ENCODE measurements at regions not wholly inside any gene's neighbourhood (a gene's known extent, or its start where the extent isn't known, plus 50 kb on each side); places are given as distances from the start of the nearest gene placed in this dataset.

- H3K36me3 ChIP-seq (ENCODE audit: control insufficient read depth, insufficient read depth, low read length): no peaks in the 10 kb centered on the region
- no peak overlapping the region for H4K5ac ChIP-seq (ENCODE audit: low read depth, low read length)
- H3K27ac ChIP-seq (ENCODE audit: insufficient read depth, low read length): no peak overlapping the region
- in situ Hi-C loops (cut with MboI; ENCODE audit: low sequenced_read_pairs) (no loop called here), intact Hi-C loops (cut with micrococcal nuclease) (no loop called here), dilution Hi-C loops (cut with HindIII; ENCODE audit: low sequenced_read_pairs, unreplicated experiment) (no loop called here)
- H2BK15ac ChIP-seq (ENCODE audit: low read depth, low read length): no peak overlapping the region
- no peaks in the 10 kb centered on the region for H3K79me1 ChIP-seq (ENCODE audit: low read depth in 1 of 2, low read length in 2 of 2)
- H3K9me3 ChIP-seq (ENCODE audit: control insufficient read depth, insufficient read depth, low read length): peaks cover 2% of the 10 kb centered on the region; the same call in 1 of the 2 replicates
- H3K9me1 ChIP-seq (ENCODE audit: insufficient read depth, low read length): no peaks in the 10 kb centered on the region
- no peaks in the 10 kb centered on the region for H4K20me1 ChIP-seq (ENCODE audit: insufficient read depth, low read length)
- no peak overlapping the region for H2BK120ac ChIP-seq (ENCODE audit: low read depth, low read length)
- no peak overlapping the region for H3K14ac ChIP-seq (replicated peaks; ENCODE audit: low read depth, low read length)
- no peak overlapping the region for H3K18ac ChIP-seq (ENCODE audit: low read depth, low read length)
- no TSS peak for BruUV-seq (replicated peaks)
- ChIA-PET POLR2A (ENCODE audit: unreplicated experiment) (no interaction called here), CTCF (no interaction called here)
- no peak overlapping the region for H3K23ac ChIP-seq (ENCODE audit: low read depth, low read length)
- H4K8ac ChIP-seq (ENCODE audit: low read depth in 2 of 2, low read length in 2 of 2): no peak overlapping the region
- no peak overlapping the region for H2BK20ac ChIP-seq (ENCODE audit: low read depth, low read length)
- TF ChIP-seq CTCF (conservative IDR thresholded peaks at IDR 0.05; ENCODE audit: low read depth, low read length) (no peak), MXI1 (IDR thresholded peaks at IDR 0.05; ENCODE audit: borderline replicate concordance, low read depth, low read length) (no peak), POLR2A (IDR thresholded peaks at IDR 0.05; ENCODE audit: low read depth, low read length) (no peak), RCOR1 (IDR thresholded peaks at IDR 0.05; ENCODE audit: insufficient replicate concordance, low read length) (no peak), MAZ (IDR thresholded peaks at IDR 0.05; ENCODE audit: borderline replicate concordance, low read depth, low read length) (no peak), FOS (IDR thresholded peaks at IDR 0.05; ENCODE audit: low read depth, low read length) (no peak), SMC3 (IDR thresholded peaks at IDR 0.05; ENCODE audit: low read depth, low read length) (no peak), RFX5 (IDR thresholded peaks at IDR 0.05; ENCODE audit: low read depth, low read length) (no peak), NFE2L2 (IDR thresholded peaks at IDR 0.05; ENCODE audit: low read depth, low read length) (no peak), BHLHE40 (IDR thresholded peaks at IDR 0.05; ENCODE audit: low read depth, low read length) (no peak), USF2 (IDR thresholded peaks at IDR 0.05; ENCODE audit: low read depth, low read length) (no peak)
- TF ChIP-seq, protein P1, sequence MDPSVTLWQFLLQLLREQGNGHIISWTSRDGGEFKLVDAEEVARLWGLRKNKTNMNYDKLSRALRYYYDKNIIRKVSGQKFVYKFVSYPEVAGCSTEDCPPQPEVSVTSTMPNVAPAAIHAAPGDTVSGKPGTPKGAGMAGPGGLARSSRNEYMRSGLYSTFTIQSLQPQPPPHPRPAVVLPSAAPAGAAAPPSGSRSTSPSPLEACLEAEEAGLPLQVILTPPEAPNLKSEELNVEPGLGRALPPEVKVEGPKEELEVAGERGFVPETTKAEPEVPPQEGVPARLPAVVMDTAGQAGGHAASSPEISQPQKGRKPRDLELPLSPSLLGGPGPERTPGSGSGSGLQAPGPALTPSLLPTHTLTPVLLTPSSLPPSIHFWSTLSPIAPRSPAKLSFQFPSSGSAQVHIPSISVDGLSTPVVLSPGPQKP (IDR thresholded peaks at IDR 0.05; ENCODE audit: borderline replicate concordance, low read depth, low read length): no peak
- no peak overlapping the region for H3K4me2 ChIP-seq (ENCODE audit: low read depth, low read length)
- H3K4me1 ChIP-seq (ENCODE audit: control insufficient read depth, insufficient read depth, low read length): no peaks in the 10 kb centered on the region
- no peak for ATAC-seq (ENCODE audit: low read depth)
- no peak overlapping the region for H3K56ac ChIP-seq (ENCODE audit: extremely low read depth, insufficient read depth, low read length)
- no peak overlapping the region for H2AK5ac ChIP-seq (ENCODE audit: low read depth, low read length)
- H4K91ac ChIP-seq (ENCODE audit: insufficient read depth, low read depth, low read length): no peak overlapping the region
- H2AFZ ChIP-seq (replicated peaks; ENCODE audit: low read length, poor library complexity): no peak overlapping the region
- no peak for DNase-seq
- no peak overlapping the region for H2AK9ac ChIP-seq (replicated peaks; ENCODE audit: low read depth, low read length, poor library complexity)
- no peak overlapping the region for H2BK5ac ChIP-seq (ENCODE audit: low read depth, low read length, poor library complexity, severe bottlenecking)
- no CpG with 5 or more reads among the region's 1 CpG for WGBS, 2 experiments (ENCODE audit: extremely low coverage in 2 of 2, insufficient read length in 1 of 2)
- H3K9ac ChIP-seq (ENCODE audit: low read depth, low read length): no peak overlapping the region
- H3K4ac ChIP-seq (ENCODE audit: low read depth, low read length): no peak overlapping the region
- no peaks in the 10 kb centered on the region for H3K27me3 ChIP-seq (ENCODE audit: control insufficient read depth, insufficient read depth, low read length)
- no peak overlapping the region for H3K4me3 ChIP-seq (ENCODE audit: insufficient read depth, low read depth, low read length)
Observed at GRCh38 chr13:90899416-90899815, 448.1 kb upstream of the MIR17HG start.

All from IMR-90 (cell line).